Panc1 (cell line): ENCODE measurements at regions not wholly inside any gene's neighbourhood (a gene's known extent, or its start where the extent isn't known, plus 50 kb on each side); places are given as distances from the start of the nearest gene placed in this dataset.

ENCODE experiments used
- ATAC-seq: fragments of 200-7000 bp; cut with Tn5 transposase; 2 replicates; pipeline ENCODE4 v1.9.1; 2020; ENCODE audit warnings: mild to moderate bottlenecking, moderate library complexity
- BruUV-seq: library from RNA; stranded (reverse); fragments of 400-500 nt; replicated peaks from 2 replicates; lab custom pipeline; 2021; lab: Mats Ljungman, UMichigan
- CTCF ChIA-PET: fragments of 300-600 bp; sonication (Branson Sonifier 250); formaldehyde crosslinking; loops from one replicate; lab custom pipeline; 2022; ENCODE audit warnings: antibody characterized with exemption; lab: Charles Lee
- POLR2A ChIA-PET: fragments of 300-600 bp; sonication (Branson Sonifier 250); formaldehyde crosslinking; loops from one replicate; lab custom pipeline; 2022; ENCODE audit warnings: antibody characterized with exemption; lab: Charles Lee
- DNase-seq: peaks from one replicate; pipeline ENCODE4 v3.0.0-alpha.2; 2010; ENCODE audit warnings: low read depth, low spot score
- H3K27ac ChIP-seq: 2 replicates; pipeline ENCODE4 v1.5.1; 2011; ENCODE audit warnings: mild to moderate bottlenecking, low read length, inconsistent platforms
- H3K27me3 ChIP-seq: fragments of 200-500 bp; sonication (Bioruptor generic); 2 replicates; pipeline ENCODE4 v1.6.0; 2014; ENCODE audit warnings: low read length, inconsistent platforms; ENCODE audit not compliant: control insufficient read depth, insufficient read depth
- H3K36me3 ChIP-seq: fragments of 200-500 bp; sonication (Bioruptor generic); 2 replicates; pipeline ENCODE4 v1.5.1; 2014; ENCODE audit warnings: inconsistent platforms, mild to moderate bottlenecking, low read length, moderate library complexity; ENCODE audit not compliant: control insufficient read depth, insufficient read depth
- H3K4me1 ChIP-seq: 2 replicates; pipeline ENCODE4 v1.5.1; 2011; ENCODE audit warnings: inconsistent platforms, mild to moderate bottlenecking, low read length, moderate library complexity; ENCODE audit not compliant: control insufficient read depth, insufficient read depth
- H3K4me3 ChIP-seq, 2 experiments: 2 replicates each; pipeline ENCODE4 v1.5.1; 2011 to 2012; ENCODE audit warnings: low read depth in 2 of 2, low read length in 2 of 2, mild to moderate bottlenecking in 2 of 2, inconsistent platforms in 1 of 2, moderate library complexity in 1 of 2
- H3K9me3 ChIP-seq: fragments of 200-500 bp; sonication (Bioruptor generic); 2 replicates; pipeline ENCODE4 v1.5.1; 2014; ENCODE audit warnings: low read depth, mild to moderate bottlenecking, inconsistent platforms, low read length, moderate library complexity; ENCODE audit not compliant: control insufficient read depth, insufficient read depth
- POLR2AphosphoS5 ChIP-seq: IDR thresholded peaks from 2 replicates; pipeline ENCODE4 v1.6.1; 2012; ENCODE audit warnings: mild to moderate bottlenecking, low read depth, low read length, moderate library complexity
- REST ChIP-seq, 2 experiments: IDR thresholded peaks; 2 replicates each; pipeline ENCODE4 v1.6.1; 2011 to 2012; ENCODE audit warnings: low read depth in 2 of 2, control low read depth in 1 of 2, low read length in 1 of 2, mild to moderate bottlenecking in 1 of 2, moderate library complexity in 1 of 2; ENCODE audit not compliant: insufficient read depth in 1 of 2
- SIN3A ChIP-seq: IDR thresholded peaks from 2 replicates; pipeline ENCODE4 v1.6.1; 2012; ENCODE audit warnings: low read depth, mild to moderate bottlenecking, low read length, moderate library complexity, borderline replicate concordance; ENCODE audit not compliant: insufficient read depth
- TCF7L2 ChIP-seq: IDR thresholded peaks from 2 replicates; pipeline ENCODE4 v1.6.1; 2011; ENCODE audit warnings: mild to moderate bottlenecking, low read depth, low read length, inconsistent platforms
- in situ Hi-C: cut with HindIII; loops from 2 replicates; pipeline ENCODE4 v1.10.0; 2016; ENCODE audit warnings: low sequenced_read_pairs, low pct_unique_long_range_greater_than_20kb
- intact Hi-C: fragments of 100-400 bp; cut with micrococcal nuclease; formaldehyde crosslinking; loops from one replicate; pipeline ENCODE4 v1.10.0; 2022; ENCODE audit not compliant: unreplicated experiment
- TF ChIP-seq, protein P1 (sequence below): fragments of 450-650 bp; IDR thresholded peaks from 2 replicates; pipeline ENCODE4 v1.5.1; 2017; ENCODE audit warnings: mild to moderate bottlenecking

DNA sequence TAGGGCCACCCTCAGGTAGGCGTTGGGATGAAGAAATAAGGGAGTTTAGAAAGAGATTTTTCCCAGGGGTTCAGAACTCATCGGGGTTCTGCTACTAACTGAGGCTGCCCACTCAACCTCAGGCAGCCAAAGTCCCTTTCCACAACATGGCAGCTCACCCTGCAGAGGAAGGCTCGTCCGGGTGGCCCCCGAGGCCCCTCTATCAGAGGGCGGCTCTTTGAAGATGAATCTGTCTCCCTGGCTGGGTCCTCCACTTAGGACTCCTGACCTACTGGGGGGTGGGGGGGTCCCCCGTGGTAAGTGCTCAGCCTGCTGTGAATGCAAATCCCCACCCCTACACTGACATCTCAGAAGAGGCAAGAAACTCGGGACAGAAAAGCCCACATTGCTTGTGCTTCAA lies 182.9 kb downstream of the SOD2 start:
- in situ Hi-C loops (no loop called here), intact Hi-C loops (no loop called here)
- POLR2A ChIA-PET, result no interaction called here
- DNase-seq, result no peak
- Histone ChIP-seq H3K4me1 (no peaks in the 10 kb centered on the region), H3K9me3 (no peaks in the 10 kb centered on the region), H3K4me3 (no peak overlapping the region), H3K27ac (no peak overlapping the region), H3K27me3 (peaks cover 7% of the 10 kb centered on the region), H3K36me3 (no peaks in the 10 kb centered on the region)
- no peak for ATAC-seq
- CTCF ChIA-PET, result no interaction called here
- TF ChIP-seq REST (IDR thresholded peaks at IDR 0.05; ENCODE audit: insufficient read depth in 1 of 2, low read depth in 2 of 2, low read length in 1 of 2), result no peak
- TF ChIP-seq, protein P1, sequence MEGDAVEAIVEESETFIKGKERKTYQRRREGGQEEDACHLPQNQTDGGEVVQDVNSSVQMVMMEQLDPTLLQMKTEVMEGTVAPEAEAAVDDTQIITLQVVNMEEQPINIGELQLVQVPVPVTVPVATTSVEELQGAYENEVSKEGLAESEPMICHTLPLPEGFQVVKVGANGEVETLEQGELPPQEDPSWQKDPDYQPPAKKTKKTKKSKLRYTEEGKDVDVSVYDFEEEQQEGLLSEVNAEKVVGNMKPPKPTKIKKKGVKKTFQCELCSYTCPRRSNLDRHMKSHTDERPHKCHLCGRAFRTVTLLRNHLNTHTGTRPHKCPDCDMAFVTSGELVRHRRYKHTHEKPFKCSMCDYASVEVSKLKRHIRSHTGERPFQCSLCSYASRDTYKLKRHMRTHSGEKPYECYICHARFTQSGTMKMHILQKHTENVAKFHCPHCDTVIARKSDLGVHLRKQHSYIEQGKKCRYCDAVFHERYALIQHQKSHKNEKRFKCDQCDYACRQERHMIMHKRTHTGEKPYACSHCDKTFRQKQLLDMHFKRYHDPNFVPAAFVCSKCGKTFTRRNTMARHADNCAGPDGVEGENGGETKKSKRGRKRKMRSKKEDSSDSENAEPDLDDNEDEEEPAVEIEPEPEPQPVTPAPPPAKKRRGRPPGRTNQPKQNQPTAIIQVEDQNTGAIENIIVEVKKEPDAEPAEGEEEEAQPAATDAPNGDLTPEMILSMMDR, result no peak
- no TSS peak for BruUV-seq

GRCh38 chr6:159508931-159509330 lies 184.1 kb downstream of the SOD2 start:
- Histone ChIP-seq H3K9me3 (no peaks in the 10 kb centered on the region), H3K4me3 (no peak overlapping the region), H3K27me3 (peaks cover 7% of the 10 kb centered on the region), H3K36me3 (no peaks in the 10 kb centered on the region), H3K27ac (no peak overlapping the region), H3K4me1 (no peaks in the 10 kb centered on the region)
- intact Hi-C loops (no loop called here), in situ Hi-C loops (no loop called here)
- no peak for TF ChIP-seq TCF7L2
- TF ChIP-seq POLR2AphosphoS5, result no peak
- TF ChIP-seq SIN3A, result no peak
- TF ChIP-seq REST (IDR thresholded peaks at IDR 0.05; ENCODE audit: insufficient read depth in 1 of 2, low read depth in 2 of 2, low read length in 1 of 2), result no peak
- TF ChIP-seq, protein P1, result no peak
- no peak for DNase-seq
- no TSS peak for BruUV-seq
- ChIA-PET CTCF (interaction anchor here (0.9 kb wide), 1 partner anchor 16 kb away, joined by 3 read pairs; no protein-coding TSS in a partner anchor), POLR2A (no interaction called here)
- ATAC-seq, result no peak
